SU-DHL-6 (cell line): ENCODE measurements at regions not wholly inside any gene's neighbourhood (a gene's known extent, or its start where the extent isn't known, plus 50 kb on each side); places are given as distances from the start of the nearest gene placed in this dataset.

Experiments used
- CTCF ChIP-seq: fragments of 200-600 bp; sonication (generic); IDR thresholded peaks from one replicate; pipeline ENCODE4 v1.5.1; 2017; ENCODE audit warnings: antibody characterized with exemption, mild to moderate bottlenecking, low read length, moderate library complexity; ENCODE audit not compliant: insufficient read depth, poor library complexity, severe bottlenecking
- EZH2phosphoT487 ChIP-seq: fragments of 200-600 bp; sonication (generic), shearing (Covaris generic); conservative IDR thresholded peaks from 2 replicates; pipeline ENCODE4 v1.6.1; 2018; ENCODE audit warnings: mild to moderate bottlenecking, antibody characterized with exemption, low read length, moderate library complexity, mixed read lengths

GRCh38 chr1:82452096-82452495, 651.4 kb downstream of the ADGRL2 start:
- no peak for TF ChIP-seq CTCF
- no peak for TF ChIP-seq EZH2phosphoT487
